GM21723 (cell line): ENCODE measurements at regions not wholly inside any gene's neighbourhood (a gene's known extent, or its start where the extent isn't known, plus 50 kb on each side); places are given as distances from the start of the nearest gene placed in this dataset.
"Not testable (repeated sequence)": the region's sequence is repeated elsewhere in the genome, so short reads cannot be mapped to it uniquely, and the experiment has no call there.

ENCODE experiments used
- ATAC-seq: cut with Tn5 transposase; IDR thresholded peaks from one replicate; pipeline ENCODE4 v1.9.1; 2021; ENCODE audit warnings: mild to moderate bottlenecking, moderate library complexity; ENCODE audit not compliant: unreplicated experiment

GRCh38 chrX:115966920-115967319, 203.6 kb upstream of the AGTR2 start:
- ATAC-seq = no peak

GRCh38 chrX:115968436-115969252, 201.9 kb upstream of the AGTR2 start:
- ATAC-seq = peak; percentile 81

GRCh38 chrX:115970718-115971117, 199.8 kb upstream of the AGTR2 start:
- no peak for ATAC-seq

- ATAC-seq = no peak
These were observed 197.8 kb upstream of the AGTR2 start for GRCh38 chrX:115972717-115973116.

- ATAC-seq = no peak
These were observed 192.5 kb upstream of the AGTR2 start for GRCh38 chrX:115978068-115978467.

GRCh38 chrX:115983148-115983547, 187.4 kb upstream of the AGTR2 start:
- not testable (repeated sequence) for ATAC-seq

- ATAC-seq = not testable (repeated sequence)
These were observed 183.1 kb upstream of the AGTR2 start for GRCh38 chrX:115987464-115987863.

- ATAC-seq = peak; percentile 68
These were observed 181.7 kb upstream of the AGTR2 start for GRCh38 chrX:115988825-115989224.

- no peak for ATAC-seq
These were observed 180.9 kb upstream of the AGTR2 start for GRCh38 chrX:115989686-115990085.

- ATAC-seq = peak; percentile 1
These were observed 161.2 kb upstream of the AGTR2 start for GRCh38 chrX:116009346-116009745.

GRCh38 chrX:116009861-116010710, 160.5 kb upstream of the AGTR2 start:
- peak; percentile 81 for ATAC-seq

- ATAC-seq = no peak
These were observed 159.6 kb upstream of the AGTR2 start for GRCh38 chrX:116010939-116011338.

- ATAC-seq = no peak
These were observed 139.2 kb upstream of the AGTR2 start for GRCh38 chrX:116031331-116031730.
